HepG2 (cell line): ENCODE measurements at regions not wholly inside any gene's neighbourhood (a gene's known extent, or its start where the extent isn't known, plus 50 kb on each side); places are given as distances from the start of the nearest gene placed in this dataset.

Experiments
- ATAC-seq: fragments of 200-7000 bp; cut with Tn5 transposase; 3 replicates; pipeline ENCODE4 v1.9.1; 2020; ENCODE audit warnings: mild to moderate bottlenecking, moderate library complexity
- BruUV-seq: library from RNA; stranded (reverse); fragments of 400-500 nt; replicated peaks from 2 replicates; lab custom pipeline; 2021; lab: Mats Ljungman, UMichigan
- CTCF ChIA-PET: fragments of 300-600 bp; formaldehyde crosslinking; extraction: SDS; loops from one replicate; lab custom pipeline; 2021; ENCODE audit warnings: low total read pairs, inconsistent platforms, low intra/inter-chr PET ratio; lab: Yijun Ruan, JAX
- POLR2A ChIA-PET: fragments of 350-600 bp; sonication (Branson Sonifier 250); formaldehyde crosslinking; loops from one replicate; lab custom pipeline; 2020; ENCODE audit warnings: antibody characterized with exemption, inconsistent platforms; lab: Yijun Ruan, JAX
- DNase-seq: peaks from one replicate; pipeline ENCODE4 v3.0.0-alpha.2; 2015; ENCODE audit warnings: low spot score
- FAIRE-seq: peaks from 3 replicates; lab custom pipeline; 2011; peaks lifted over from hg19 to GRCh38; lab: Jason Lieb, UNC
- H2AFZ ChIP-seq: one replicate; pipeline ENCODE4 v1.6.1; 2011; ENCODE audit warnings: low read length, inconsistent platforms
- H3K27ac ChIP-seq: fragments of 300-600 bp; 3 replicates; pipeline ENCODE4 v1.8.0; 2011; ENCODE audit warnings: mixed run types, mild to moderate bottlenecking, mixed read lengths, low read length, inconsistent platforms; ENCODE audit not compliant: insufficient read depth; ENCODE audit errors: extremely low read length
- H3K27me3 ChIP-seq, 2 experiments: fragments of 200-600 bp in 1 of 2; 2 replicates in 1 of 2; 3 replicates in 1 of 2; pipeline versions ENCODE4 v1.6.0 to v1.8.0; 2011; ENCODE audit warnings: low read length in 2 of 2, mild to moderate bottlenecking in 2 of 2, moderate library complexity in 2 of 2, inconsistent platforms in 1 of 2; ENCODE audit not compliant: insufficient read depth in 2 of 2, control insufficient read depth in 1 of 2
- H3K36me3 ChIP-seq, 2 experiments: fragments of 200-600 bp in 1 of 2; replicated peaks in 1 of 2; 2 replicates in 1 of 2; 3 replicates in 1 of 2; pipeline versions ENCODE4 v1.5.1 to v1.8.0; 2011; ENCODE audit warnings: low read length in 2 of 2, inconsistent platforms in 1 of 2; ENCODE audit not compliant: insufficient read depth in 2 of 2, control insufficient read depth in 1 of 2
- H3K4me1 ChIP-seq: 2 replicates; pipeline ENCODE4 v1.5.1; 2012; ENCODE audit warnings: low read length, inconsistent platforms; ENCODE audit not compliant: insufficient read depth
- H3K4me2 ChIP-seq: 2 replicates; pipeline ENCODE4 v1.6.0; 2011; ENCODE audit warnings: low read depth, low read length, inconsistent platforms
- H3K4me3 ChIP-seq, 3 experiments: fragments of 200-600 bp in 1 of 3; sonication (generic), shearing (Covaris generic) in 1 of 3; replicated peaks in 1 of 3; 2 replicates each; pipeline ENCODE4 v1.5.1; 2011 to 2016; ENCODE audit warnings: low read length in 3 of 3, inconsistent platforms in 2 of 3, low read depth in 2 of 3, mild to moderate bottlenecking in 2 of 3, control low read depth in 1 of 3, mixed read lengths in 1 of 3; ENCODE audit not compliant: insufficient read depth in 1 of 3
- H3K79me2 ChIP-seq: one replicate; pipeline ENCODE4 v1.6.1; 2011; ENCODE audit warnings: low read length, inconsistent platforms; ENCODE audit not compliant: insufficient read depth
- H3K9ac ChIP-seq: 2 replicates; pipeline ENCODE4 v1.6.0; 2011; ENCODE audit warnings: mild to moderate bottlenecking, low read depth, low read length, inconsistent platforms; ENCODE audit not compliant: insufficient read depth
- H3K9me3 ChIP-seq: 2 replicates; pipeline ENCODE4 v1.5.1; 2012; ENCODE audit warnings: mild to moderate bottlenecking, low read length
- H4K20me1 ChIP-seq: 2 replicates; pipeline ENCODE4 v1.6.0; 2011; ENCODE audit warnings: inconsistent platforms, mild to moderate bottlenecking, low read length, moderate library complexity; ENCODE audit not compliant: insufficient read depth
- ATF7-NPFF ChIP-seq: sonication (generic); formaldehyde crosslinking; IDR thresholded peaks from 2 replicates; pipeline ENCODE4 v1.8.1; 2023; ENCODE audit warnings: mild to moderate bottlenecking, low read depth, missing genetic modification reagents, moderate library complexity
- ISX ChIP-seq: sonication (generic); formaldehyde crosslinking; conservative IDR thresholded peaks from 2 replicates; pipeline ENCODE4 v1.5.0; 2020; ENCODE audit warnings: missing genetic modification reagents
- PREB ChIP-seq: sonication (generic); formaldehyde crosslinking; IDR thresholded peaks from 2 replicates; pipeline ENCODE4 v1.4.0; 2020; ENCODE audit warnings: missing genetic modification reagents
- ZNF280D ChIP-seq: sonication (generic); formaldehyde crosslinking; IDR thresholded peaks from 2 replicates; pipeline ENCODE4 v1.5.1; 2020; ENCODE audit warnings: mild to moderate bottlenecking, missing genetic modification reagents
- ZNF816 ChIP-seq: sonication (generic); formaldehyde crosslinking; IDR thresholded peaks from 2 replicates; pipeline ENCODE4 v1.8.0; 2022; ENCODE audit warnings: missing genetic modification reagents, mild to moderate bottlenecking, borderline replicate concordance
- WGBS: methylation state at CpG from one replicate; pipeline ENCODE4 v1.1.6; 2017; ENCODE audit warnings: low lambda C conversion rate; 5-methylcytosine and 5-hydroxymethylcytosine counted together
- in situ Hi-C: cut with HindIII; loops from 2 replicates; pipeline ENCODE4 v1.10.0; 2017; ENCODE audit warnings: low pct_unique_long_range_greater_than_20kb; ENCODE audit not compliant: extremely low pct_ligation_motif_present
- intact Hi-C: fragments of 100-400 bp; cut with micrococcal nuclease; formaldehyde crosslinking; loops from one replicate; pipeline ENCODE4 v1.10.0; 2022; ENCODE audit not compliant: unreplicated experiment

- no peak for TF ChIP-seq ZNF280D (CRISPR knock-in tag)
- no peak for TF ChIP-seq ATF7-NPFF (CRISPR knock-in tag)
Measured at GRCh38 chr5:133739181-133739780, 126.9 kb upstream of the FSTL4 start (continued).

GRCh38 chr5:133738271-133738670 is 125.9 kb upstream of the FSTL4 start:
- FAIRE-seq (no peak), DNase-seq (no peak)
- peaks cover 19% of the 10 kb centered on the region for H3K4me1 ChIP-seq
- TF ChIP-seq PREB (CRISPR knock-in tag), result no peak
- no peak for TF ChIP-seq ISX (CRISPR knock-in tag)
- TF ChIP-seq ZNF816 (CRISPR knock-in tag), result no peak
- TF ChIP-seq, all 625 proteins: peak for 0
- Histone ChIP-seq H3K36me3 (no peaks in the 10 kb centered on the region), H3K27me3 (peaks cover 0 to 5% of the 10 kb centered on the region in 2 experiments; a peak in 1 of 5 replicates), H3K4me2 (no peak overlapping the region), H4K20me1 (no peaks in the 10 kb centered on the region), H3K9ac (no peak overlapping the region), H2AFZ (no peak overlapping the region), H3K27ac (no peak overlapping the region), H3K9me3 (no peaks in the 10 kb centered on the region), H3K79me2 (no peaks in the 10 kb centered on the region), H3K4me3 (no peak overlapping the region)
- ChIA-PET CTCF (no interaction called here), POLR2A (no interaction called here)
- intact Hi-C loops, result no loop called here
- no TSS peak for BruUV-seq
- in situ Hi-C loops, result no loop called here
- no peak for ATAC-seq
- WGBS, result 9% methylated on average over 4 of the region's 4 CpGs
